DMS153 (cell line): ENCODE measurements at regions not wholly inside any gene's neighbourhood (a gene's known extent, or its start where the extent isn't known, plus 50 kb on each side); places are given as distances from the start of the nearest gene placed in this dataset.
"Not testable (repeated sequence)": the region's sequence is repeated elsewhere in the genome, so short reads cannot be mapped to it uniquely, and the experiment has no call there.

ENCODE experiments used
- DNase-seq: peaks from one replicate; lab custom pipeline; 2025; lab: John Stamatoyannopoulos, UW

- no peak for DNase-seq
Observed at GRCh38 chr13:22744688-22745452, 435.9 kb upstream of the SGCG start.

DNA sequence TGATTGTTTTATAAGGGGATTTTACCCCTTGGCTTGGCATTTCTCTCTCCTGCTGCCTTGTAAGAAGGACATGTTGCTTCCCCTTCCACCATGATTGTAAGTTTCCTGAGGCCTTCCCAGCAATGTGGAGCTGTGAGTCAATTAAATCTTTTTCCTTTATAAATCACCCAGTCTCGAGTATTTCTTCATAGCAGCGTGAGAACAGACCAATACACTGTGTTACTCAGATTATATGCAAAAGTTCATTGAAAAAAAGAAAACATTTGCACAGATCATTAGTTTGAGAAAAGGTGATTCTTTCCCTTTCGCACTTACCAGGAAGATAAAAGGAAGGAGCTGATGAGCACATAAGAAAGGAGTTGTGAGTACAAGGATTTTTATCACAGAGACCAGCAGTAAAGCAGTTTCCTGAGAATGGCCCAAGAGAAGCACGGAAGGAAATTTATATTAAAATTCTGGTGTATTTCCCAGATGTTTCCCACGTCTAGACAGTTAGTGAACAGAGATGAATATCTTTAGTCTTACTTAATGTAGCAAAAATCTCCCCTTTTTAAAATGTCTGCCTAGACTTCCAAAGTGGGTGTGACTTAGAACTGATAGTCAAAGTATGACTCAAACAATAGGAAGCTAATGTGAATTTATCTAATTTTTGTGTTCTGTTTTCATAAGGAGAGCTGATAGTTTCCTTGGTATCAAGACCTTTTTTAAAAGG lies 431.8 kb upstream of the SGCG start:
- no peak for DNase-seq

- DNase-seq = no peak
Observed at GRCh38 chr13:22749626-22750025, 431.2 kb upstream of the SGCG start.

DNA sequence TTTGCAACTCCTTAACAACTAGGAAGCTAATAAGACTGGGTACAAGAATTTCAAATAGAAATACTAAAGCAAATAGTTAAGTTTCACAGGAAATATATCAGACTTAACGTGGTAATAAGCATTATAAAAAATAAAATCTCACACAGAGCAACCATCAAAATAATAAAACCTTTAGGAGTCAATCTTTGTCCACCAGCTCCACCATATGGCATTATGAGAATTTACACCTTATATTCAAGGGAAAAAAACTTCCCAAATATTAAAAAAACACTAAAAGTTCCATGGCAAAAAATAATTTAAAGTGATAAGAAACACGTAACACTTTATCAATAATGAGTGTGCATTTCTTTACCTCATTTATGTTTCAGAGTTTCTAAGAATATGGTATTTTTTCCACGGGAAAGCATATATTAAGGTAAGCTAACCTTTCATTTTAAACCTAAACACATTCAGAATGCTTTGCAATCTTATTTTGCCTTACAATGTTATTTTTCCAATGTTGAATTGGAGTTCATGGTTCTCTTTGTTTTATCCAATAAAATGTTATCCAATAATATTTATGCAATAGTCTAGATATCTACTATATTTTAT lies 423.2 kb upstream of the SGCG start:
- DNase-seq = no peak

- no peak for DNase-seq
Observed at GRCh38 chr13:22758245-22758644, 422.5 kb upstream of the SGCG start.

- DNase-seq = no peak
Observed at GRCh38 chr13:22761709-22762108, 419.1 kb upstream of the SGCG start.

GRCh38 chr13:22765547-22765946 lies 415.2 kb upstream of the SGCG start:
- no peak for DNase-seq

DNA sequence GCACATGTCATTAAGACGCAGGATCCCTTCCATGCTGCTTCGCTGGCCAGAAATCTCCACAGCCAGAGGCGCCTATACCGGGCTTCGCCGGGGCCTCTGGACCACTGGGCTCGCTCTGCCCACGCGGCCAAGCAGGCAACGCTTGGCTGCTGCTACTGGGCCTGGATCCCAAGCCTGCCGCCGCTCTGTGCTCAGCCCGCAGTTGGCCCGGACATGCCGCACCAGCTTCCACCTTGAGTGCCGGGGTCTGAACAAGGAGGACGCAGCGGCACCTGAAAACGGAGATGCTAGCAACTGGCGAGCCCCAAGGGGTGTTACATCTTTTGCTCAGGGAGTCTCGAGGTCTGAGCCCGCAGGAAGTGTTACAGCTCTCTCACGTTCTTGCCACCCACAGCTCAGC lies 409.9 kb upstream of the SGCG start:
- DNase-seq = no peak

DNA sequence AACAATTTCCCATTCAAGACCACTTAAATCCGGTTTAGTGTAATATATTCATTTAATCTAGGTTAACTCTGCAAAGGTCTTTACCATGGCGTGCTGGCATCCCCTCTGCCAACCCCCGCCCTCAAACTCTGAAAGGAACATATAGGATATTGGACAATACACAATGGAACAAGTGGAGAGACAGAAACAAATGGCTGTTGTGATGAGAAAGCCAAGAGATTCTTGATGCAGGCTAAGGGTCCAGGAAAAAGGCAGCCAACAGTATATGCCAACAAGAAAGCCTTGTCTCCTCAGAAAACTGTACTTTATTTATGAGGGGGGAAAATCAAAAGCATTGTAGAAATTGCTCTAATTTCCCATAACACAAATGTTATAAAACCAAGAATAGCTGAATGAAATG lies 407.3 kb upstream of the SGCG start:
- DNase-seq = no peak

DNA sequence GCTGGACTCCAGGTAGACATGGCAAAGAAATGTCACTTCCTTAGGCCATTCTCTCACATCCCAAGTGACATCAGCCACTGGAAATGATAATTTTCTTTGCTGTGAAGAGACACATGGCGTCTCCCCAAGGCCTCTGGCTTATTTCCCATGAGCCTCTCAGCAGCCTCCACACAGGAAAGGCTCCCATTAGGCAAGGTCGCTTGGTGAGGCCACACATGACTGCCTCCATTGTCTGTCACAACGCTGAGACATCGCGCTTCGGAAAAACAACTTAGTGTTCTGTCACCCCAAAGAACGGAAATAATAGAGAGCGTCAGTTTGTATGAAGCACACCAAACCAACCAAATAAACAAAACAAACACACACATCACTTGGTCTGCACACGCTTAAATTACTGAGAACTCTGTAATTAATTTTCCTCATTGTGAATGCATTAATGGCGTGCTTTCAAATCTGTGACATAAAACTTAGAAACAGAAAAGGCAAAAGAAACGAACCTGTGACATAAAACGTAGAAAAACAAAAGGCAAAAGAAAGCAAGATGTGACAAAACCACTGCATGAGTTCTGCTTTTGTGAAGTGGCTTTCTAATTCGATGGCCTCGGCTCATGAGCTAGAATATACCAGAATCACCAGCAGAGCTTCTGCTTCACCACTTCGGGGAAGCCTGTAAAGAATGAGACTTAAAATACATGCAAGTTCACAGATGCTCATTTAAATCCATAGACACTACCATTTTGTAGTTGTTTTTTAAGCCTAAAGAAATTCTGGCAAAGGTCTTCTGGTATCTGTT lies 404.2 kb upstream of the SGCG start:
- no peak for DNase-seq

- no peak for DNase-seq
Observed at GRCh38 chr13:22777207-22777606, 403.6 kb upstream of the SGCG start.

GRCh38 chr13:22789027-22789593 lies 391.7 kb upstream of the SGCG start:
- no peak for DNase-seq

- no peak for DNase-seq
Observed at GRCh38 chr13:22789916-22790315, 390.9 kb upstream of the SGCG start.

DNA sequence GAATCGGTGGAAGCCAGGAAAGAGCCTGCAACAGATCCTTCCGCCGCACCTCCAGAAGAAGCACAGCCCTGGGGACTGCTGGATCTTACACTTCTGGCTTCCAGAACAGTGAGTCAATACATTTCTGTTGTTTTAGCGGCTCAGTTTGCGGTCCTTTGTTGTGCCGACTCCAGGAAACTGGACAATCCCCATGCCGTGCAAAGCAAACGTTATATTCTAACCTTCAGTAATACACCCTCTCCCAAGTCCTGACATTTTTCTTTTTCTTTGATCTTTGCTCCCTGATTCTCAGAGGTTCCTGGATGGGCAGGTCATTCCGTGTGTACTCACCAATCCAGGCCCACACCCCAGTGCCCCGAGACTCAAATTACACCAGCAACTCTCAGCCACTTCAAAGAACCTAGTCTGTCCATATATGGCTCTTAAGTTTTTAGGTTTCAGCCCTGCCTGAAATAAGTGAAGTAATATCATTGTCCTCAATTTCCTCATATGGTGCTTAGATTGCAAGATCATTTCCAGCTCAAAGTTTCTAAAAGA lies 387.1 kb upstream of the SGCG start:
- no peak for DNase-seq

DNA sequence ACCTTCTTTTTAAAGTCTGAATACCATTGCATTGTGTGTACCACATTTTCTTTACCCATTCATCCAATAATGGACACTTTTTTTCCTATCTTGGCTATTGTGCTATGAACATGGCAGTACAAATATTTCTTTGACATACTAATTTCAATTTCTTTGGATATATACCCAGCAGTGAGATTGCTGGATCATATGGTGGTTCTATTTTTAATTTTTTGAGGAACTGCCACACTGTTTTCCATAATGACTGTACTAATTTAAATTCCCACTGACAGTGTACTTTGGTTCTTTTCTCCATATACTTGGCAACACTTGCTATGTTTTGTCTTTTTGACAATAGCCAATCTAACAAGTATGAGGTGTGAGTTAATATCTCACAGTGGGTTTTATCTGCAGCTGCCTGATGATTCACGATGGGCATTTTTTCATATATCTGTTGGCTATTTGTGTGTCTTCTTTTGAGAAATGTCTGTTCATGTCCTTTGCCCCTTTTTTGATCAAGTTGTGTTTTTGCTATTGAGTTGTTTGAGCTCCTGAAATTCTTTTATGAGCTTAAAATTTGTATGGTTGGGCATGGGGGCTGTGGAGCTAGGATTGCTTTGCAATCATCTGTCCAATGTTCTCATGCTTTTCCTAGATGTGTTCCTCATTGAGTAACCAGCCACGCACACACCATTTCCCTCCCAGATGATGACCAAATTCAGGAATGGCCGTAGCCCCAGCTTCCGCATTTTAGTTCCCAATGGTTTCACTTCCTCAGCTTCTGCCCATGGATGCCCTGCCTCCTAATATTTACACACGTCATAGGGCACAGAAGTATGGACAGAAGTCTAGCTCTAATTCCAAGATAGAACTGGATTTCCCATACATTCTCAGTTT lies 380.0 kb upstream of the SGCG start:
- no peak for DNase-seq

GRCh38 chr13:22801402-22802003 lies 379.3 kb upstream of the SGCG start:
- DNase-seq = no peak

DNA sequence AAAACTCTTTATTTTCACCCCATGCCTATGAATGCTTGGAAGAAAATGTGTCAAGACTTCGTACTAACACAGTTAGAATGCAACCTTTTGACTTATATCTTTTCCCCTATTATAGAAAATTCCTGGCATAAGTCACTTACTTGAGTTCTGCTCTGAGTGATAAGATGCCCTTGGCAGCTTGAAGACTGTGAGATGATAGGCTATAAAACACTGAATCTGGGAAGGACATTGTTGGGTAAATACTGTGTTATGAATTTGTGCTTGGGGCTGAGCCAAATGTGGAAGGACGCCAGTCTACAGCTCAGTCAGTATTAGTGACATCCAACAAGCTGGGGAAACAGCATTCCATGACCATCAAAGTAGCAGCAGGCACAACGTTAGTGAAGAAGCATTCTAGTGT lies 368.0 kb upstream of the SGCG start:
- DNase-seq = no peak

DNA sequence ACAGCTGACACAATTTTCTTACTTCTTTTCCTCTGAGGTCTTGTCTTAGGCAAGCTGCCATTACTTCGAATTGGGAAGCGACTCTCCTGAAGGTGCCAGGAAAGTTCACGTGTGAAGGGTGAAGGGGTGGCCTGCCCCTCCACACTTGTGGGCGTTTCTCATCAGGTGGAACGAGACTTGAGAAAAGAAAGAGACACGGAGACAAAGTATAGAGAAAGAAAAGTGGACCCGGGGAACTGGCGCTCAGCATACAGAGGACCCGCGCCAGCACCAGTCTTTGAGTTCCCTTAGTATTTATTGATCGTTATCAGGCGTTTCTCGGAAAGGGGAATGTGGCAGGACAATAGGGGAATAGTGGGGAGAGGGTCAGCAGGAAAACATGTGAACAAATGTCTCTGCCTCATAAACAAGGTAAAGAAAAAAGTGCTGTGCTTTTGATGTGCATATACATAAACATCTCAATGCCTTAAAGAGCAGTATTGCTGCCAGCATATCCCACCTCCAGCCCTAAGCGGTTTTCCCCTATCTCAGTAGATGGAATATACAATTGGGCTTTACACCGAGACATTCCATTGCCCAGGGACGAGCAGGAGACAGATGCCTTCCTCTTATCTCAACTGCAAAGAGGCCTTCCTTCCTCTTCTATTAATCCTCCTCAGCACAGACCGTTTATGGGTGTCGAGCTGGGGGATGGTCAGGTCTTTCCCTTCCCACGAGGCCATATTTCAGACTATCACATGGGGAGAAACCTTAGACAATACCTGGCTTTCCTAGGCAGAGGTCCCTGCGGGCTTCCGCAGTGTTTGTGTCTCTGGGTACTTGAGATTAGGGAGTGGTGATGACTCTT lies 367.0 kb upstream of the SGCG start:
- not testable (repeated sequence) for DNase-seq

DNA sequence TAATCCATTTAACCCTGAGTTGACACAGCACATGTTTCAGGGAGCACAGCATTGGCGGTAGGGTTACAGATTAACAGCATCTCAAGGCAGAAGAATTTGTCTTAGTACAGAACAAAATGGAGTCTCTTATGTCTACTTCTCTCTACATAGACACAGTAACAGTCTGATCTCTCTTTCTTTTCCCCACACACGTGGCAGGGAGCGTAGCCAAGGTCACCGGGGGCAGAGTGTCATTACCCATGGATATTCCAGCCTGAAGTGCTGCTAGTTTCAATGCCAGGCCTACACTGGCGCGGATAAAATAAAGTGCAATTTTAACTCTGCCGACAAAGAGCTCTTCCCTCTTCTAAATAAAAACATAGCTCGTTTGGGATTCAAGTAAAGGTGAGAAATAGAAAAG lies 366.3 kb upstream of the SGCG start:
- not testable (repeated sequence) for DNase-seq

- no peak for DNase-seq
Observed at GRCh38 chr13:22821589-22821988, 359.2 kb upstream of the SGCG start.
